GM21423 (cell line): ENCODE measurements at regions not wholly inside any gene's neighbourhood (a gene's known extent, or its start where the extent isn't known, plus 50 kb on each side); places are given as distances from the start of the nearest gene placed in this dataset.

Experiments
- ATAC-seq: cut with Tn5 transposase; IDR thresholded peaks from one replicate; pipeline ENCODE4 v1.9.1; 2021; ENCODE audit warnings: mild to moderate bottlenecking, moderate library complexity; ENCODE audit not compliant: unreplicated experiment

DNA sequence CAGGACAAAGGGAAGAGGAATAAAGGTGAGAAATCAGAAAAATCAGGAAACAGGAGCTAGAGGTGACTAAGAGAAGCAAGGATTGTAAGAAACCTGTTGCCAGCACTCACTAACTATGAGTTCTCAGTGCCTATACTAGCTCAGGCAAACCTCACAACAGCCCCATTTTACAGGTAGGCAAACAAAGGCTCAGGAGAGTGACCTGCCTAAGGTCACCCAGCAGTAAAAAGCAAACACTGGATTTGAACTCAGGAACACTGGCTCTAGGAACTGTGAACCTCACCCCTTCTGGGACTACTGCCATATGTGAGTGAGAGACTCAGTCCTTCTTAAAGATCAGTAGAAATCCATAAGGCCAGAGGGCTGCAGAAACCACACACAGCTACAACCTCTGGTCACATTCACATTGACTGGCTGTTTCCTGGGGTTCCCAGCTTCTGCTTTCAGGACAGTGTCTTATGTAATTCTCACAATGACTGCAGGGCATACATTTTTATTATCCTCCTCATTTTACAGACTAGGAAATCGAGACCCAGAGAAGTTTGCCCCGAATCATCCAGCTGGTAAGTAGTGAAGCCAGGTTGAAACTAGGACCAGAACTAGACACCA, 80.7 kb upstream of the MAFB start:
- ATAC-seq: no peak

DNA sequence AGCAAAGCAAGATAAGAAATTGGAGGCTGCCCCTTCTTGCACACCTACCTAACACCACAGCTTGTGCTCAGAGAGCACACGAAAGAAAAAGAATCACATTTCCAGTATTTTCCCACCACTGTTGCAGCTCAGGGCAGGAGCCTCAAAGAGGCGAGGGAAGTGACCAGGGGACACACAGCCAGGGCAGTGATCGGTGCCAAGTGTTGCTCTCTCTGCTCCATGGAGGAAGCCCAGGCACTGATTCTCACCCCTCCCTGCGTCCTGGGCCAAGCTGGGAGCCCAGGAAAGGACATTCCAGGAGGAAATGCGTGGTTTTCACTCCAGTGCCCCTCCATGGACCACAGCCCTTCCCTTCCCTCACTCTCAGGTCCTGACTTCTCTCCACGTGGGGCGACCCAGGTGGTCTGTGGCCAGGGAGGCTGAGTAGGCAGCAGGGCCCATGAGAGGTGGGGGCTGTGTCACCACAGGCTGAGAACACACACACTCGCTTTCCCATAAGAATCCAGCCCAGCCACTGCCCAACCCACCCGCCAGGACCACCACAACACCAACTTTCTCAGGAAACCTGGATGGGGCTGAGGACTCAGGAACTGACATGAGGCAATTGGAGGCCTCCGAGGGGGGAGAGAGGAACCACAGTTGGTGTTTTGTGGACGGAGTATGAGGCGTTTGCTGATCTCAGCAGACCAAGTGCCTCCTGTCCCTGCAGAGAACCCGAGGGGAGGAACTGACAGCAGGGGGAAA, 81.7 kb upstream of the MAFB start:
- ATAC-seq: no peak

DNA sequence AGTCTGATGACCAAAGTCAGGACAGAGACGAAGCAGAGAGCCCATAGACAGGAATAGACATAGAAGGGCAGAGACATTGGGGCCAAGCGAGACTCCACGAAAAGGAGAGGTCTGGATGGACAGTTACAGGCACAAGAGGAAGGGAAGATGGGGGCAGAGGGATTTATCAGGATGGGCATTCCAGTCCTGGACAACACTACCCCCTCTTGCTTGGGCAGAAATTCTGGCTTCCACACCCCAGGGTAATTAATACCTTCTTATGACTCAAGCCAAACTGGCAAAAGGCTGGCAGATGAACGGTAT, 82.2 kb upstream of the MAFB start:
- no peak for ATAC-seq

DNA sequence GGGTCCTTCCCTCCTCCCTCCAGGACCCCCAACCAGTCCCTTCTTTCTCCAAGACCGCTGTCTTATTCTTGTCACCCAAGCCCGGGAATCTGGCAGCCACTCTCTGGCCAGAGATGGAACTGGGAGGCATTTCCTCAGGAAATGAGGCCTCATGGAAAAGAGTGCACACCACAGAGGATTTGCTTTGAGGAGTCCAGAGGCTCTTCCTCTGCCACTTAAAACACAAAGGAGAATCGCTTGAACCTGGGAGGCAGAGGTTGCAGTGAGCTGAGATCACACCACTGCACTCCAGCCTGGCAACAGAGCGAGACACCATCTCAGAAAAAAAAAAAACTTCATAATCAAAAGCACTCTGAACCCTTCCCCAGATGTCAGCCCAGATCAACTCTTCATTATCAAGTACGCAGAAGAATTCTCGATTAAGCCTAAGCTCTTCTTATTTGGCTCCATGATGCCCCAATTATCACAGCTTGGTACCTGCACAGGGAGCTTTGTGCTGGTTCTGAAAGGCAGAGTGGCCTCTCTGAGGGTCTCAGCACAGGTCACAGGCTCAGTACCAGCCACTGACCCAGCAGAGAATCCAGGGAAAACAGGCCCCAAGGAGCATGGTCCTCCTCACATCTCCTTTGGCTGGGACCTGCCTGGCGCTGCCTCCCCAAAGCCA, 82.9 kb upstream of the MAFB start:
- ATAC-seq: no peak

DNA sequence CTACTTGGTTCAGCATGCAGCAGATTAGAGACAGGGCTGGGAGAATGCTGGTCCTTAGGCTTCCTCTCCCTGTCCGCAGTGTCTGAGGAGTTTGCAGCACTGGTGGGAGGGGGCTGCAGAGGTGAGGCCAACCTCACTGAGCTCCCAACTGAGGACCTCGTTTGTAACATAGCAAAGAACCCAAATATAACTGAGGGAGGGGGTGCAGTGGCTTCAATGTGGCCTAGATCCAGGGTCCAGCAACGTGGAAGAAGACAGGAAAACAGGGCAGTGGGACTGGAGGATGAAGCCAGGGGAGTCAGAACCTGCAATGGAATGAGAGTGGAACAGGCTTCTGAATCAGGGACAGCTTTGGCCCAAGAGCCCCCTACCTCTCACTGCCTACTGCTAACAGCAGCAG, 84.3 kb upstream of the MAFB start:
- ATAC-seq: no peak

DNA sequence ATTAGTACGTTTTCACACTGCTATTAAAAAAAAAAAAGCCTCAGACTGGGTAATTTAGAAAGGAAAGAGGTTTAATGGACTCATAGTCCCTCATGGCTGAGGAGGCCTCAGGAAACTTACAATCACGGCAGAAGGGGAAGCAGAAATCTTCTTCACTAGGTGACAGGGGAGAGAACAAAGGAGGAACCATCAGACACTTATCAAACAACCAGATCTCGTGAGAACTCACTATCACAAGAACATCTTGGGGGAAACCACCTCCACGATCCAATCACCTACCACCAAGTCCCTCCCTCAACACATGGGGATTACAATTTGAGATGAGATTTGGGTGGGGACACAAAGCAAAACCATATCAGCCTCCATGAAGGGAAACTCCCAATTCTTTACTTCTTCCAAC, 85.2 kb upstream of the MAFB start:
- ATAC-seq: no peak

DNA sequence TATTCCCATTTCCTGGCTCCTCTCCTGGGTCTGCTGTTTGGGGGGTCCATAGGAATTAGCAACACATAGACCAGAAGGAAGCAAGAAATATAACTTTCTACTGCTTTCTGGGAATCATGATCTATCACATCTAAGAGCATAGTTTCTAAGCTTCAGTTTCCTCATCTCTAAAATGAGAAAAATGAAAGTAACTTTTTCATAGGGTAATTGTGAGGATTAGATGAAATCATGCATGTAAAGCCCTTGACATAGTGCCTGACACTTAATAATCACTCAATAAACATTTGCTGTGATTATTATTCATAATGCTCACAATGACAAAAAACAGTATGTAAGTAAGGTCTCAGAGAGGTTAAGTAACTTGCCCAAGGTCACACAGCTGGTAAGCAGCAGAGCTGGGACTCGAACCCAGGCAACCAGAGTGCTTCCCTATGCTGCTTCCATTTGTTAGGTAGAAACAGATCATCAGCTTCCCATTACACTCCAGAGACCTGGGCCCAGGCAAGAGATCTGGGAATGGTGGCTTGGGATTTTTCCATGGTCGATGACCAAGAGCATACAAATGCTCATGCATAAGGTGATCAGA, 86.6 kb upstream of the MAFB start:
- ATAC-seq: no peak

DNA sequence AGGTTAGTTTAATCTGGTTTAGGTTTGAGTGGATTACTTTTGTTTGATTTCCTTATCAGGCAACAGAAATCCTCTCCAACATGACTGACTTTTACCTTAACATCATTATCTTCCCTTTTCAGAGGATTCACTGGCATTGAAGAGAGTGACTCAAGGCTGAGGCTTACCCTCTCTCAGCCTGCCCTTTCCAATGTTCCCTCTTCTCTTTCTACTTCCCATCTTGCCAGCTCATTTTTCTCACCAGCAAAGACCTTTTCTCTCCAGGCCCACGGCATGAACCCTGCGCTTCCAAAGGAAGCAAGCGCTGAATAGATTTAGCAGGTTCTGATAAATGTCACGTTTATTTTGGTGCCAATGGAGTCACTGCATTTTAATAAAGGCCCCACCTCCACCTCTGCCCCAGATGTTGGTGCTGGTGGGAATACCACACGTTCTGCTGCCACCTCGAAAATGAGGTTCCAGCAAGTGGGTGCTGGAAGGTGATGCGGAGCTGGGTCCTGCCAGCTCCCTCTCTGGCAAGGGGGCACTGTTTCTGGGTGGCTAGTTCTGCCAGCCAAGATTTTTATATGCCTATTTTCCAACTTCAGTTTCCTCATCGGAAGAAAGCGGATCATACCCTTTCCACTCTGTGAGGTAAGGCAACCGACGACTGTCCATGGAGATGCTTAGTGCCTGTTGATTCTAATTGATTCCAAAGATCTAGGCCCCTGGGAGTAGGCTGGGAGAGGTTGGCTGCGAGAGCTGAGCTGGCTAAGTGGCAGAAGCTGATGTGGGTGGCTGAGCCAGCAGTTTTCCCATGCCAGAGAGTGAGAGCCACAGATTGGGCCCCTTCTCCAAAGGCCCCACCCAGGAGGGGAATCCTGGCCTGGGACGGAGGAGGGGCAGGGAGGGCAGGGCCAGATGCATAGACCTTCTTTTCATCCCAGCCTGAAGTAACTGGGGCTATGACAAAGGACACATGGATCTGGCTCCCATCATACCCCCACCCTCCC, 87.7 kb upstream of the MAFB start:
- no peak for ATAC-seq

DNA sequence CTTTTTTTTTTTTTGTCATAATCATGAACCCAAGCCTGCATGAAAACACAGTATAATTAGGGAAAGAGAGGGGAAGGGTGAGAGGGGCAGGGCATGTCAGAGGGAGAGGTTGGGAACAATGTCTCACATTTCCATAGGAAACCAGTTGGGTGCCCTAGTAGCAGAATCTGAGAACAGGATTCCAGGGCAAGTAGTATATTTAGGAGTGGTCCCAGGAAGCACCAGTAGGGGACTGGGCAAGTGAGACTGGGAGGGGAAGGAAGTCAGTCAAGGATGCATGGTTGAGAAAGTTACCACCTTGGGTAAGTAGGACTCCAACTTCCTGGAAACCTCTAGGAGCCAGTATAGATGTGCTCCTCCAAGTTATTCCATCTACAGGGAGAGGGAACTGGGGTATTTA, 88.6 kb upstream of the MAFB start:
- ATAC-seq: no peak

DNA sequence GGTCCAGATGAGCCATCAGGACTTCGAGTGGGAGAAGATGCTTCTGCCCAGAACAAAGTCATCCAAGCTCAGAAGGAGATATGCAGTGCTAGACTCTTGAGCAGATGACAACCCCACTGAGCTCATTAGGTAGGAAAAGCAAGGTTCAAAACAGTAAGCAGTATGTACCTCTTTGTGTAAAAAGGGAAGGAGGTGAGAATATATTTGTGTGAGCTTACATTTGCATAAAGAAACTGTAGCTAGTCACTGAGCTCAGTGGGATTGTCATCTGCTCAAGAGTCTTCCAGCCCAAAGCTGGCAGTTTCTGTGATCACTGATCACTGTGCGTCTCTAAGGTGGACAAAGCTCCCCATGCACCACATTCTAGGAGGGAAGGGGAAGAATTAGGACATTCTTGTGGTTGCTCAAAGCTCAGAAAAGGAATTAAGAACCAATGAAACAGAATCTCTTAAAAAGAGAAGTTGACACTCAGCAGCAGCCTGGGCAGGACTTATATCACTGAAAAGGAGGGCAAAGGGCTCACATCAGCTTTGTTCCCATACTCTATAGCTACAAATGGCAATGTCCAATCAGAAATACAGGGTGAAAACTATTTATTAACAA, 90.0 kb upstream of the MAFB start:
- no peak for ATAC-seq

DNA sequence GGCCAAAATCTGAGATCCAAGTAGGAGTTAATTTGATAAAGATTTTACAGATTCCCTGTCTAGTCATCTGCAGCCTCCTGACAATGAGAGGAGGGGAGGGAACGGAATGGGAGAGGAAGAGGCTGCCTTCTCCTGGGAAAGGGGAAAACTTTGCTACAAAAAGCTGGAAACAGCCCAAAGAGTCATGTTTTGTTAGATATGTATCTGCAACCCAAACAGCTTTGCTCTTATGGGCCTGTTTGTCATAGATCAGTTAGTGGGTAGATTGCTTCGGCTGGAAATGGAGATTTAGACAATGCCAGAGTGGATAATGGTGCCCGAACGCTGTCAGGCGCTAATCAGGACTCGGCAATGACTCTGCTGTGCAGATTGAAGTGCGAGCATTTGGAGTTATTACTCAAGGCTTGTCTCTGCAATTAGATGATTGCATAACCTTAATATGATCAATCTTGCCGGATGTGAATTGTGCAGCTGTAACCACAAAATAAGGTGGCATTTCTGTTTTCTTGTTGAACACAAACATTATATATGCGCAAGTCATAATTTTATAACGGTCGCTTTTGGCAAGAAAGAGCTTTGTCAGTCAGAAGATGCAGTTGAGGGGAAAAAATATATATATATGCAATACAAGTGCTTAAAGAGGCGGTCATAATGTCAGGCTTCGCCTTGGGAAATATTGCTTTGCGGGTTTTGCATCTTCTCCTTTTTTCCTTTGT, 92.4 kb upstream of the MAFB start:
- no peak for ATAC-seq

DNA sequence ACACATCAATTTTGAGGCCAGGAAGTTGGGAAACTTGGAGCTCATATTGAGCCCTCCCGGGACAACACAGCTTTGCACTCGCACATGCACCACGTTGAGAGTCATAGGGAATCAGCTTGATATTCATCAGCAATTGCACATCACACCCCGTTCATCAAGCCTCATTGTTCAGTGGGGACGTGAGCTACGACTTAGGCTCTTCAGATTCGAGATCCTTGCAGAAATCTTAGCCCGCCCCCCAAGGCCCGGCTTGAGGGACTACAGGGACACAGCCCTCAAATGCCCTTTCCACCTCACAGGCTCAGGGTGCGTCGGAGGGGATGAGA, 93.0 kb upstream of the MAFB start:
- no peak for ATAC-seq

DNA sequence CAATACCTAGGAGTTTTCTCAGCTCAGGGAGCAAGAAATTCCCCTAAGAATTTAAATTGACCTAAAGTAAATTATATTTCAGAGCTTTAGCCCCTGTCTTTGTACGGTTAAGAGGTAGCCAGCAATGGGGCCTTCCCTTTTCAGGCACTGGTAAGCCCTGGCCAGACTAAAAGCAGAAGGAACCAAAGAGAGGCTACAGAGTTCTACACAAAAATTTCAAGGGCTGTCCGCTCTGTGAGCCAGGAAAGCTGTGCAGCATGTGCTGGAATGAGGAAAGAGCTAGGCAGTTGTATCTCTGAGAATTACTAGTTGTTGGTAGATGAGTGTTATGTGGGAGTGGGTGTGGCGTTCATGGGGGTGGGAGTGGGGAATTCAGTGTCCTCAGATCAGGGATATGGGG, 96.3 kb upstream of the MAFB start:
- ATAC-seq: no peak

DNA sequence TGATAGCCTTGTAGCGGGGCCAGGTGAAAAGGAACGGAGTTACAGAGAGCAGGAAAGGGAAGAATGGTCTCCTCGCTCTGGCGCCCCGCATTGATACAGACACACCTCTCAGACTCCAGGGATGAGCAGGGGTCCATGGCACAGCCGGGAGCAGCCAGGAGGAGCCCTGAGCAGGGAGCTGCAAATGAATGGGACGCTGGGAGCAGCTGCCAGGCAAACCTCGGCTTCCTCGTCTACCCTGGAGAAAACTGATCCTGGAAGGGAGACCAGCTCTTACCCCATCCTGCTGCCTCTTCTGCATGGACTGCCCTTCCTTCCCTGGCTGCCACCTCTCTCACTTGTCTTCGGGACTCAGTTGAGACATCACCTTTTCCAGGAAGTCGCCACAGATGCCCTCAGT, 97.3 kb upstream of the MAFB start:
- no peak for ATAC-seq

DNA sequence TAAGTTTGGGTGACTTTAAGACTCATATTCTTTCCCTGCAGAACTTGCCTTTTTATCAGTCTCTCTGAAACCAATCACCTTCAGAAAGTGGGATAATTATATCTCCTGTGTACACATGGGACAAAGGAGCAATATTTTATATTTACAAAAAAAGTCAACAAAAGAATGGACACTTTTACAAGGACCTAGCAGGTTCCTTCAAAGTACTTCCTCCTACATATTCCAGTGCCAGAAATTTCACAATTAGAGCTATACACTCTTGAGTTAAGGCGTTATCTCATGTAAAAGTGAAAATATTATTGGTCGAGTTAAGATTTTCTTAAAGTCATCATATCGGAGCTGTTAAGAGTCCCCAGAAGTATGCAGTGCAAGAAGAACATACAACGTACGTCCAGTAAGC, 98.9 kb upstream of the MAFB start:
- no peak for ATAC-seq

DNA sequence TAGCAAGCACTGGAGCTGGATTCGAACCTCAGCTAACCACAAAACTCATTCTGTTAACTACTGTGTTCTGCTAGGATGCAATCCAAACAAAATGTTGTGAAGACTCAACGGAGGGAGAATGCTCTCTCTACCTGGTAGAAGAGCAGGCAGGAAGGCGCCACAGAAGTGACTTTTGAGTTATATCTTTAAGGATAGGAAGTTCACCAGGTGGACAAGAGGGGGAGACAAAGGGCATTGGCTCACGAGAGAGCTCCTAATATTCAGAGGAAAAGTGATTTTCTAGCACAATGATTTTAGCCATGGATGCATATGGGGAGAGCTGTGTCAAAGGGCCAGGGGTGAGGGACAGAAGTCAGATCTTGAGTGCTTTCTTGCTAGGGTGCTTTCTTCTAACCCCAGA, 108.4 kb upstream of the MAFB start:
- ATAC-seq: no peak

DNA sequence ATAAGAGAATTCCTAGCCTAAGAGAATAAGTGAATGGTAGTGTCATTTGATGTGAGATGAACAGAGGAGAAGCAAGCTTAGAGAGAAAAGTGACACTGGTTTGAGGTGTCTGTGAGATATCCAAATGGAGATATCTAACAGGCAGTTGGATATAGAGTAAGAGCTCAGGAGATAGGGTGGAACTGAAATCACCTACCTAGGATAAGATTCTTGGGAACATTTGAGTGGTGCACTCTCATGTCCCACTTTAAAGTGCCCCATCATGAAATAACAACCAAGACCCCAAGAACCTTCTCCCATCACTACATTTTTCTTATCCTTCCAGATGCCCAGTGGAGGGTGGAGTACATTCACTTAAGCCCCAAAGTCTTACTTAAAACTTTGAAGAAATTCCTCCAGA, 109.0 kb upstream of the MAFB start:
- no peak for ATAC-seq

DNA sequence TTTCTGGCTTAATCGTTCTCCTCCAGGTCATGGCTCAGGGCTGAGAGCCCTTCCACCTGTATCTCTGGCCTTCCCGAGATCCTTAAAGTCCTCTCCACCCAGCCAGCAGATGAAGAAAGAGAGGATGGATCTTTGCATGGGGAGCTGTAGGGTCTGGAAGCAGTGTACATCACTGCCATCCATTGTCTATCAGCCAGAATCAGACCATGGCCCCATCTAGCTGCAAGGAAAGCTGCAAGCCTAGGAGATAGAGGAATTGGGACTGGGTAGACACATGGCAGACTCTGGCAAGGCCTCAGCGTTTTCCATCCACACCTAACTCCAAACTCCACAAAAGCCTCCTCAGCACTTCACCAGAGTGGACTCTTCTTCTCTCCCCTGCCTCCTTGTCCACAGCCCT, 113.8 kb upstream of the MAFB start:
- no peak for ATAC-seq

DNA sequence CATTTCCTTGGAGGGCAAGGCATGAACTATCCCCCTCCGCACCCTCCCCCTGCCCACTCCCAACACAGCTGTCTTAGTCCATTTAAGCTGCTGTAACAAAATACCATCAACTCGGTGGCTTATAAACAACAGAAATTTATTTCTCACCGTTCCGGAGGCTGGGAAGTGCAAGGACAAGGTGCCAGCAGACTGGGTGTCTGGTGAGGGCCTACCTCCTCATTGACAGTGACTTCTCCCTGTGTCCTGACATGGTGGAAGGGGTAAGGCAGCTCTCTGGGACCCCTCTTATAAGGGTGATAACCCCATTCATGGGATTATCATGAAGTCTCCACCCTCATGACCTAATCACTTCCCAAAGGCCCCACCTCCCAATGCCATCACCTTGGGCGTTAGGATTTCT, 114.3 kb upstream of the MAFB start:
- ATAC-seq: no peak

DNA sequence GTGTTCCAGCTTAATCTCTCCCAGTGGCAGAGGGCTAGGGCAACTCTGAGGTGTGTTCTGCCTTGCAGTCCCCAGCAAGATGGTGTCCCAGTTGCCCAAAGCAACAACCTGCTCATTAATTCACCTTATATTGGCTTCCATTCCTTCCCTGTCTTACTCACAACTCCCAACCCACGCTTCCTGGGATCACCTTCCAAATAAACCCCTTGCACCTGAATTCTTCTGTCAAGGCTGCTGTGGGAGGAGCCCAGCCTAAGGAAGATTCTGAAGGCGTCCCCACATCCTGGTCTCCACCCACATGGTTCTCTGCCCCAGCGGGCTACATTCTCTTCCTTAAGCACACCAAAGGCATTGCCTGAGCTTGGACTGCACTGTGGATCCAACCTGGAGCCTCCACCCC, 116.6 kb upstream of the MAFB start:
- ATAC-seq: no peak
